DMS114 treated with DMSO at 0.1 percent for 48 hours (cell line): ENCODE measurements at regions not wholly inside any gene's neighbourhood (a gene's known extent, or its start where the extent isn't known, plus 50 kb on each side); places are given as distances from the start of the nearest gene placed in this dataset.

Experiments used
- DNase-seq: peaks from one replicate; lab custom pipeline; 2025; ENCODE audit not compliant: unreplicated experiment; lab: John Stamatoyannopoulos, UW

DNA sequence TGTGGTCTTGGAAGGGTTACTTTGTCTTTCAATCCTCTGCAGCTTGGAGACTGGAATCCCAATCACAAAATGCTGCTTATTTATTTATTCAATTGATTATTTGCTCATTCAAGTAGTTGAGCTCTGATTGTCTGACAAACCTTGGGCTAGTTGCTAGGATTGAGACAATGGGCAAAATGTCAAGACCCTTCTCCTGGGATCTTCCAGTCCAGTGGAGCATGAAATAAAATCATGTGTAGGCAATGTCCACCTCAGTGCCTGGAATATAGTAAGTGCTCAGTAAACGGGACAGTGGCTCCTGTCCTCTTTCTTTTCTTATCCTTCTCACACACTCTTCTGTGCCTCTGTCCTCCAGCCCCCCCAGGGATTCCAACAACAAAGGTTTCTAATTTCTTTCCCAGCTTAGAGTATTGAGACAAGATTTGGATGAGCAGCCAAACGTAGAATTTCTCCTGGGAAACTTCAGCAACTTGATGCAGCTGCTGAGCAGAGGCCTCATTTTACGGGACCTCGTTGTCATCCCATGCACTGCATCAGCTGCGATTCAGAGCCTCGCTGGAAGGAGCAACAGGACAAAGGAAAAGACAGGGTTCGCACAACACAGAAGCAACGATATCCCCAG lies 545.0 kb downstream of the SOX11 start:
- no peak for DNase-seq

GRCh38 chr2:6249557-6249956 lies 557.4 kb downstream of the SOX11 start:
- no peak for DNase-seq

- no peak for DNase-seq
Observed at GRCh38 chr2:6254441-6254840, 562.3 kb downstream of the SOX11 start.

GRCh38 chr2:6264198-6264597 lies 572.0 kb downstream of the SOX11 start:
- DNase-seq: no peak

DNA sequence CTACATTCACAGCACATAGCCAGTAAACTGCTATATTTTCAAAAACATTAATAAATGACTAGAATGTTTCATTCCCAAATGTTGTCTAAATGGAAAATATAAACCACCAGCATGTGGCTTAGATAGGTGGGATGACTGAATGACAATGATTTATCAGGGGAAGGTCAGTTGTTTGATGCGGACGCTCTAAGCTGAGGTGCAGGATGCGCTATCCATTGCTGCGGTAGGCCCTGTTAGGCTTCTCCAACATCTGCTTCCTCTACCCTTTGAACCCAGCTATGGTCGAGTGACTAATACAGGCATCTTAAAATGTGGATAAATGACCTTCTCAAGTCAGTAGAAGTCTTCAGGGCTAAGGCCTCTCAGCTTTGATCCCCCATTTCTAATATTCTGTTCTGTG lies 584.2 kb downstream of the CMPK2 start:
- DNase-seq: no peak

- DNase-seq: no peak
Observed at GRCh38 chr2:6283259-6283658, 582.4 kb downstream of the CMPK2 start.

- DNase-seq: no peak
Observed at GRCh38 chr2:6287406-6287805, 578.3 kb downstream of the CMPK2 start.

- DNase-seq: no peak
Observed at GRCh38 chr2:6288791-6289190, 576.9 kb downstream of the CMPK2 start.

GRCh38 chr2:6290217-6291015 lies 575.3 kb downstream of the CMPK2 start:
- DNase-seq: no peak

- DNase-seq: no peak
Observed at GRCh38 chr2:6294791-6295190, 570.9 kb downstream of the CMPK2 start.

- no peak for DNase-seq
Observed at GRCh38 chr2:6297238-6297637, 568.5 kb downstream of the CMPK2 start.

DNA sequence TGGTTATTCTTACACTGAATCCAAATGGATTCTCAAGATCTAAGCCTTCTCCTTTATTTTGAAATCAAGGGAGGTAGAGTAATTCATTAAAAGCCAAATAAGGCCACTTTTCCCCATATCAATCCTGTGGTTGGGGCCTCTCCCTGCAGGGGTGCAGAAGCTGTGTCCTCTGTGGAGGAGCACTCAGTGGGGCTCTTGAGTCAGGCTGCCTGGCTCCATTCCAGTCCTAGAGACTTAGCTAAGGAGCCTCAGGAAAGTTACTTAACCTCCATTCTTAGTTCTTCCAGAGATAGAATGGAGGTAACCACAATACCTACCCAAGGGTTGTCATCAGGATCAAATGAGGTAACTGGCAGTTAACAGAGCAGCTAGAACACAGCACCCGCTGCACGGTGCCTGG lies 564.3 kb downstream of the CMPK2 start:
- no peak for DNase-seq

GRCh38 chr2:6308986-6309385 lies 556.7 kb downstream of the CMPK2 start:
- DNase-seq: no peak

DNA sequence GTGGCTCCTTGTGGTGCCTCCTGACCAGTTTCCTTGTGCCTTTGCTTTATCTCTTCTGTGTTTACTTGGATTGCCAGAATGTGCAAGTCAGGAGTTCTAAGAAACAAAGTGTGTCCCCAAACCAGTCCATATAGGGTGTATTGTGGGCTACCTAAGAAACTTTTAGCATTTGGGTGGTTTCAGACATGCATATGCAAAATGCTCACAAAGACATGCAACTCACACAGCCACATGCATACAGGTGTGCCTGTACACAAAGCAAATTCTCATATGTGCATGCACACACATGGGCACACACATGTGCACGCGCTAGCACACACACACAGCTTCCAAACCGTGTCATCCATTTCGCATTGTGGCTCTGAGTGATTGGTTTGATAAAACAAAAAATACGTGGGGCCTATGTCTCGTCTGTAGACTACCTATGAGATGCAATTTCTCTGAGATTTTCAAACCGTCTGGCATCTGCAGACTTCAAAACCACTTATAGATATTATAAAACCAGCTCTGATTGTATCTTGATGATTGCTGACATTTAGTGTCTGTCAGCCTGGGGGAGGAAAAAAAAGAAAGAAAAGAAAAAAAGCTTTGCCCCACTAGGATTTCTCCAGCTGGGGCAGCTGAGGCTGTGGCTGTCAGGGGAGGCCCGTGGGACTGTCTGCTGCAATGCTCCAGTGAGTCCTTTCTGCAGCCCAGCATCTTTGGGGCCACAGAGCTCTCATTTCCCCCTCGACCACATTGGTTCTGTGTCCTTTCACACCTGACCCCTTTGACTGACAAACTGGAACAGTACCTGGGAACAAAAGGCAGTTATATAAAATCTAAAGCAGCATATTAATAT lies 556.1 kb downstream of the CMPK2 start:
- no peak for DNase-seq

GRCh38 chr2:6310256-6311215 lies 555.2 kb downstream of the CMPK2 start:
- no peak for DNase-seq

DNA sequence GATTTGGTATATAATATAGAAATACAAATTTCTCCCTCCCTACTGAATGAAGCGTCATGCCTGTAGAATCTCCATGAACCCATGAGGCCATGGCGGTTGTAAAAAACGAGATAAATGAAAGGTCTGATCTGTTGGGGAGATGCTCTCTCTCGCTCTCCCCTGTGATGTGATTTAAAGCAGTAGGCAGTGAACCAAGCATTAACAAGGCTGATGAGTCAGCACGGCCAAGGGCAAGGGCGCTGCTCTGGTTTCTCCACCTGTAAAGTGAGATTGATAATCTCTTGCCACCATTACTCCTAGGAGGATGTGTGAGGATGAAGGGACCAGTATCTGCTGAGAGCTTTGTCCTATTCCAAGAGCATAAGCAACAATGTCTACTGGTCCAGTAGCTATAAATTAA lies 553.3 kb downstream of the CMPK2 start:
- DNase-seq: no peak

DNA sequence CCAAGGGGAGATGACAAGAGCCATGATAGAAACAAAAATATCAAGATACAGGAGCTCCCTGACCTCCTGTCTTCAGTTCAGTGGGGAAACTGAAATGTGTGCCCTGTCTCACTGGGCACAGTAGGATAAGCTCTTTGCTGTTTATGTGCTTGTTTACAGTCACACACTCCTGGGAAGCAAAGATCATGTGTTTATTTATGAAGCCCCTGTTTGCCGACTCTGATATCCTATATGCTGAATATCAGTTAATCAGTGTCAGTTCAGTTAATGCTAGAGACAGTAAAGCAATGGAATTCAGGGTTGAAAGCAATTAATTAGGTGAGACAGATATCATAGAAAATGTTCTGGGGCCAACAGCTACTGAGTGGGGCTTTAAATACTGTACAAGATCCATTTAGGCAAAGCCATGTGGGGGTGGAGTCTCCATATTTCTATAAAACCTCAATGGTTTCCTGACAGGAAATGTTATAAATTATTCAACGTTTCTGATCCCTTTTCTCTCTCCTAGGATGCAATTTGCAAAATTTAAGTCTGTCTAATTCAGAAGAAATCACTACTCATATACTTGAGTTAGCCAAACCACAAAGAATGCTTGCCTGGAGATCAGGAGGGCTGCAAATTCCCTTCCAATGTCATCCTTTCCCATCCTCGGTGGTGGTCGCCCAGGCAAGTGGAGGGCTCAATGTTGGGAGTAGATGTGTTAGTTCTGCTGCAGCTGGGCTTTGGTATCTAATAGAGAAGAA lies 551.3 kb downstream of the CMPK2 start:
- DNase-seq: no peak

DNA sequence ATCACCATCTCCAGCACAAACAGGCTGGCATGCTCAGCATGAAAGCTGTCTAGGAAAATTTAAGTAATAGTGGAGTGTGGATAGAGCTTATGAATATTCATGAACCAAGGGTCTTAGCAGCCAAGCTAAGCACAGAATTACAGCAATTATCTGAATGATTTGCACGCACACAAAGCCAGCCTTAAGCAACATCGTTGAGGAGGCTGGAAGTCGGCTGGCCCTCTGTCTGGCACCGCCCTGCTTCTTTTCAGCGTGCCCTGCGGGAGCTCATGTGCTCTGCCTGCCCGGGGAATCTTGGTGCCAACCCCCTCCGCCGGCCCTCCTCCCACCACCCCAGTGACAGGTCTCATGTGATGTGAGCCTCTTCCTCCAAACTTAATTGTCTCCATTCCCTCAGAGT lies 540.1 kb downstream of the CMPK2 start:
- DNase-seq: no peak

DNA sequence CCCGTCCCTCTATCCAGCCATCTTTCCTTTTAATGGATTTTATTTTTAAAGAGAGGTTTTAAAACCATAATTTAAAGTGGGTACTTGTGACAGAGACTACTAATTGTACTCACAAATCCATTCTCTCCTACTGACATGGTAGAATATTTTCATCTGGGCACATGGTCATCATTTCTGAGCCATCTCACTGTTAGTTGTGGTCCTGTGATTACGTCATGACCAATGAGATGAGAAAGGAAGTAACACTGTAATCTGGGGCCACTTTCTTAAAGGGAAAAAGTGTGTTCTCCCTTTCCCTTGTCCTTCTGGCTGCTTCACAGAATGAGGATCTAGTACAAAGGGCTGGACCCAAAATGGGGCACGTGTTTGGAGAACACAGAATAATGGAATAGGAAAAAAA lies 538.7 kb downstream of the CMPK2 start:
- no peak for DNase-seq
